ENCODE measurements at regions not wholly inside any gene's neighbourhood (a gene's known extent, or its start where the extent isn't known, plus 50 kb on each side); places are given as distances from the start of the nearest gene placed in this dataset.

DNA sequence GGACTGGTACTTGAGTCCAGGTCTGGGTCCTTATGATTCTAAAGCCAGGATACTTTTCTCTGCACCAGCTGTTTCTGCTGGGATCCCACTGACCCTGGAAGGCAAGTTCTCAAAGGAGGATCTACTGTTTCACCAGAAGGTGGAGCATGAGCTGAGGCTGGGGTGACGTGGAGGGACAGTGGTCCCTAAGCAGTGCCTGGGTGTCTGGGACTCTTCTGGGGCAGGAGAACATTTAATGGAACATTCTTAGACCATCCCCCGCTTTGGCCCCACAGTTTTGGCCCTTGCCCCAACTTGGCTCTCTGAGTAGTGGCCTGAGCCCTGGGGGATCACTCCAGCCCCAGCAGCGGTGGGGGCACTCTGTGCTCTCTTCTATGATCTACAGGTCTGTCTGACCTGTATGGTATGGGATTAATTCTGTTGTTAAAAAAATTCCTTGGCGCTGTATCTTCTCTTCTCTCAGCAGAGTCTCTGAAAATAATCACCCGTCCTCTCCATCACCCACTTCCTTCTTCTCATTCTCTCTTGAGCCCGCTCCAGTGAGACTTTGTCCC lies 60.3 kb upstream of the CSF3R start:
- DNase-seq (ENCODE audit: low read depth): no peak

DNA sequence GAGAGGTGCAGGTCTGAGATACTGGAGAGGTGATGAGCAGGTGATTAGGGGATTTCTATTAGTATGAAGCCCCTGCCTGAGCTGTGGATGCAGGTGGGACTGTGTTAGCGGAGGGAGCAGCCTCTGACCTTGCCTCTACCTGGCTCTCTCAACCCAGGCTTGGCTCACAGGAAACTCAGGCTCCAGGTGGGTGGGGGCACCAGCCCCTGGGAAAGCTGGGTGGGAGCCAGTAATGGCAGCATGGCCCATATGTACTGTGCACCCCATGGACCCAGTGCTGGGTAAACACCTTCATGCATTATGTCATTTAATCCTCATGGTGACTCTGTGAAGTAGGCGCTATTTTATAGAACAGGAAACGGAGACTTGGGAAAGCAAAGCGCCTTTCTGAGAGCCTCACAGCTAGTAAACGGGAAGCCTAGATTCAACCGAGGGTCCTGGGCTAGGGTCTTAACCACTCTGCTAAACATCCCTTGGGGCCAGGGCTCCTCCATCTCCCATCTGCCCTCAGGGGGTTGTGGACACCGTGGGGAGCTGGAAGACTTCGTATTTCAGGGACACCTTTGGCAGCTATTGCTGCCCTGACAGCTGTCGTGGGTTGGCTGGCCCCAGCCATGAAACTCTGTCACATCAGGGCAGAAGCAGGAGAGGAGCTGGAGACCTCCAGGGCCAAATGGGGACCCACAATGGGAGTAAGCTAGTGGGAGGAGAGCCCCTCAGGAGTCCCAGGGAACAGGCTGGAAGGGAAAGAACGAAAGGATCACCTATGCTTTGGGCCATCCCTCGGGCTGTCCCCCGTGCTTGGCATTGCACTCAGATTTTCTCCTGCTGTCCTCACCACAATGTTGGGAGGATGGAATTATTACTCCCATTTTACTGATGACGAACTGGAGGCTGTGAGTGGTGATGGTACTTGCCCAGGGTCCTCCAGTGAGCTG lies 59.6 kb upstream of the CSF3R start:
- DNase-seq (ENCODE audit: low read depth): no peak

DNA sequence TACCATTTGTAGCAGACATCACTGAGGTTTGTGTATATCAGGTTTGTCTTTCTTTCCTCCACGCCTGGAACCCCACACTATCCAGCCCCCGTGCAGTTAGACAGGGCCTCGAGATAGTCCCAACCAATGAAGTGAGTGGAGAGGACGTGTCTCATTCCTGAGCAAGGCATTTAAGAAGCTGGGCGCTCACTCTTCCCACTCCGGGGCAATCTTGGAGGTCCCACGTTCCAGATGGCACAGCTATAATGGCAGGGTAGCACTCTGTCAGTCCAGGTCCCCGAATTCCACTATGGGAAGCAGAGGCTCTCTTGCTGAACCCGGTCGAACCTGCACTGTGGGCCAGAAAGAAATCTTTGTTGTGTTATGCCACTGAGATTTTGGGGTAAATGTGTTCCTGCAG lies 57.3 kb upstream of the CSF3R start:
- DNase-seq (ENCODE audit: low read depth): no peak

DNA sequence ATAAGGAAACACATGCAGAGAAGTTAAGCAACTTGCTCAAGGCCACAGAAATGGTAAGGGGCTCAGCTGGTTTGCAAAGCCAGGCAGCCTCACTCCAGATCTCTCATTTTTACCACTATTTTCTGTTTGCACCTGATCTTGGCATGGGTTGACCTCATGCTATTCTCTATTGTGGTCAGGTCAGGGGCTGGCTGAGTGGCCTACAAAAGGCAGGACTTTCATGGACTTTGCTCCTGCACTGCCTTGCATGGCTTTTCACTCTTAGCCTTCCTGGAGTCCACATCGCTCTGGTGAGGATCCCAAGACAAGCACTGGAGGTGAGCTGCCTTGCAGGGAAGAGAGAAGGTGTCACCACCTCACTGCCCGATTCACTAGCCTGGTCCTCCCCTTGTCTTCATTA lies 56.8 kb upstream of the CSF3R start:
- DNase-seq (ENCODE audit: low read depth): no peak

DNA sequence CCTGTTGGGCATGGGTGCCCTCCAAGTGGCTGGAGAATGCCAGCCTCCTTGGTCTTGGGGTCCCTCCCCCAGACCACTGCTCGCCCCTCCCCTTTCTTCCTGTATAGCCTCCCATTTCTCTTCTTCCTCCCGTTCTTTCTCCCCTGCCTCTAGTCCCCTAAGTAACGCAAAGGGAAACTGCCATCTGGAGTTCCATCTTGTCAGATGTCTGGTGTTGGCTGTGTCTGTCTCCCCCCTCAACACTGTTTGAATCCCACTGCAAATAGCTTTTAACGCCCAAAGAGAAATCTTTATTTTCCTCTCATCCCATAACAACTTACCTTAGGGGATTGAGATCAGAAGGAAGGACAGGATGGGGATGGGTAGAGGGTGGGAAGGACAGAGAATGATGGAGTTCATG lies 55.3 kb upstream of the CSF3R start:
- DNase-seq (ENCODE audit: low read depth): no peak

DNA sequence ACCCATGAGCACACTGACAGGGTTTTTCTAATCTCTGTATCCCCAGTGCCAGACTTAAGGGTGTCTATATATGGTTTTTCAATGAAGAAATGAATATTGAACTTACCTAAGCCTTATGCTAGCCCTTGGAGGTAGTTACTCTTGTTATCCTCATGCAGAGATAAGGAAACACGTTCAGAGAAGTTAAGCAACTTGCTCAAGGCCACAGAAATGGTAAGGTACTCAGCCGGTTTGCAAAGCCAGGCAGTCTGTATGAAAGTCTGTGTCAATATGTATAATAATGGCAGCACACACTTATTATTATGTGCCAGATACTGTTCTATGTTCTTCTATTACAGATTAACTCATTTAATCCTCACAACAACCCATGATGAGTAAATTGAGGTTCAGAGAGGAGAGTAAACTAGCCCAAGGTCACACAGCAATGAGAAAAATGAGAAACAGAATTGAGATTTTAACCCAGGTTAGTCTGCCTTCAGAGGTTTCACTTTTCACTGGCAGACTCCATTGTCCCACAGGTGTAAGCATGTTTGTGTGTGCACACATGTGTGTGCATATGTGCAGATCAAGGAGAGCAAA lies 54.6 kb upstream of the CSF3R start:
- no peak for DNase-seq (ENCODE audit: low read depth)

DNA sequence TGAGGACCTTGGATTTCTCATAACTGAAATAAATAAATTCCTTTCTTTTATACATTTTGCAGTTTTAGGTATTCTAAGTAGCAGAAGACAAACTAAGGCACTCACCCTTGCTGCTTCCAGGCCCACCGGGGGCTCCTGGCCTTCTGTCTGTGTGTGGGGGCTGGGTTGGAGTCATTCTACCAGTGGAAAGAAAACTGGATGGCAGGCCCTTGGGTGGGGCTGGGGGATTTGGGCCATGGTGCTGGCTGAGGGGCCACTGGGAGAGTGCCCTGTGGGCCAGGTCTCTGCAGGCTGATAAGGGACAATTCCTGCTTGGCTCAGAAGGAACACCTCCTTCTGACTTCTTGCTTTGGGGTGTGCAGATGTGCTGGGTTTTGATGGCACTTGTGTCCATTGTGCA lies 54.0 kb upstream of the CSF3R start:
- DNase-seq (ENCODE audit: low read depth): no peak

DNA sequence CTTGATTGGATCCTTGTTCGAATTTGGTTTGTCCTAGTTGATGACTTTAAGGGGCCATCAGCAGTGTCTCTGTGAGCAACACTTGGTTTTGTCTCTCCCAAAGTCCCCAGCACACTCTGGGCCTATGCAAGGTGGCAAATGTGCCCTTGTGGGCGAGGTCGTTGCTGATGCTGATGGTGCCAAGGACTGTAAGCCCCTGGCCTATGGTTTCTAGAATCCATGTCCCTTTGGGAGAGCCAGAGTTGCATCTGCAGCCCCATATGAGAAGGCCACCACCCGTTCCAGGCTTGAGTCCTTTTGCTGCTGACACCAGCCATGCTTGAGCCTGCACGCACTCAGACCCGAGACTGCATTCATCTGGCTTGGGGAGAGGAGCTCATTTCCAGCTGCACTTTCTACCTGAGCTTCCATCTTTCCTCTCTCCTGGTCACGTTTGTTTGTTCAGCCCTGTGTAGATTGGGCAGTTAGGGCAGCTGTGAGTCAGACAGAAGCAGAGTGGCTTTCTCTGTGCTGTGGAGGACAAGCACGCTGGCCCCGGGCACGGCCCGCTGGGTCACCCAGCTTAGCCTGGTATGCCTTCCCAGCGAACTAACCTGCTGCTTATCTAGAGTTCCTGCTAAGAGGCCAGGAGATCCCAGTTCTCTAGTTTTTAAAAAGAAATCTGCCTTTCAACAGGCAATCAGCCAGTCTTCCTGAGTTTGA lies 52.1 kb upstream of the CSF3R start:
- DNase-seq (ENCODE audit: low read depth): no peak

DNA sequence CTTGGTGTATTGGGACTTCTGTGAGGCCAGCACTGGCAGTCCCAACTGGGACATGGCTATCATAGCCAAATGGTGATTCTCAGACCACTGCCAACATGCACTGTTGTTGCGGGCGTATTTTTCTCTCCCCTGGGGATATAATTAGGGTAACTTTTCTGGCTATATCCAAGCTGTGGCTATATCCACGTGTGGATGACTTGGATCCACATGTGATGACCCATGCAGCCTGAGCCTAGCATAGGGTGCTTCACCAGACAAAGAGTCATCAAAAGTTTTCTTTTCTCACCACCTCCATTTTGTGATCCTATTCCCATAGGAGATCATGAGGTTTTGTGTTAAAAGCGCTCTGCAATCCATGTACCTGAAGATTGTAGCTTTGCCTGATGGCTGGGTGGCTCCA lies 51.2 kb upstream of the CSF3R start:
- DNase-seq (ENCODE audit: low read depth): no peak

DNA sequence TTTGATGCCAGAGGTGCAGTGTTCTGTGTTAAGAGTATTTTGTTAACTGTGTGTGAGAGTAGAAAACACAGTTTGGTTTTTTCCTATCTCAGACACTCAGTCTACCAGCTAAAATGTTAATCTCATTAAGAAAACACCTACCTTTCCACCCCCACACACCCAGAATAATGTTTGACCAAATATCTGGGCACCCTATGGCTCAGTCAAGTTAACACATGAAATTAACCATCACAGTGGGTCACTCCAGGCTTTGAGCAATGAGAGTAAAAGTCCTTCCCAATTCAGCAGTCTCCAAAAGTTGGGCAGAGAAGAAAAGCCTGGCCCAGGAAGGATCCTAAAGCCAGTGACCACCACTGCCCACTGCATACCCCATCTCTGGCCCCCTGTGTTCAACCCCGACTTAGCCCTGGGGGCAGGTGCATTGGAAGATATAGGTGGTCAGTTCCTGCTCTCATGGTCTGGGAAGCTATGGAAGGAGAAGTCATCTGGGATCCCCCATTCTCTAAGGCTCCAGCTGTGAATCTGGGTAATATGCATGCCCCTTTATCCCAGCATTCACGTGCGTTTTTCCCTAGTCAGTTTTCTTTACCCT lies 50.2 kb upstream of the CSF3R start:
- no peak for DNase-seq (ENCODE audit: low read depth)

Data from stimulated activated CD8-positive, alpha-beta memory T cell treated with anti-CD3 and anti-CD28 coated beads, Interleukin-15, amount 100 ng/mL, for 1 hour (primary cell).